Heart left ventricle (tissue), 16 donors: ENCODE measurements at regions not wholly inside any gene's neighbourhood (a gene's known extent, or its start where the extent isn't known, plus 50 kb on each side); places are given as distances from the start of the nearest gene placed in this dataset.

ENCODE experiments used
- ATAC-seq, 4 donors: fragments of 200-7000 bp; cut with Tn5 transposase; one replicate each; pipeline ENCODE4 v1.9.1; 2020 to 2022; ENCODE audit warnings: moderate library complexity in 4 of 4, mild to moderate bottlenecking in 3 of 4, moderate number of reproducible peaks in 1 of 4
- DNase-seq, 5 donors: peaks; one replicate each; pipeline ENCODE4 v3.0.0-alpha.2; 2020
- H3K27ac ChIP-seq, 12 donors: fragments of 200-600 bp; sonication (generic) in 4 of 12; one replicate each; pipeline versions ENCODE4 v1.5.0 to v1.8.0; 2016 to 2022; ENCODE audit warnings: mild to moderate bottlenecking in 2 of 12
- H3K27me3 ChIP-seq, 9 donors: fragments of 200-600 bp; sonication (generic) in 2 of 9; one replicate each; pipeline versions ENCODE4 v1.5.1 to v1.8.0; 2016 to 2022; ENCODE audit warnings: mild to moderate bottlenecking in 3 of 9
- H3K36me3 ChIP-seq, 9 donors: fragments of 200-600 bp; sonication (generic) in 2 of 9; one replicate each; pipeline versions ENCODE4 v1.5.0 to v1.8.0; 2018 to 2022; ENCODE audit warnings: mild to moderate bottlenecking in 2 of 9
- H3K4me1 ChIP-seq, 12 donors: fragments of 200-600 bp; sonication (generic) in 4 of 12; one replicate each; pipeline versions ENCODE4 v1.5.0 to v1.8.0; 2016 to 2022; ENCODE audit warnings: mild to moderate bottlenecking in 3 of 12
- H3K4me3 ChIP-seq, 12 donors: fragments of 200-600 bp; sonication (generic) in 4 of 12; one replicate each; pipeline versions ENCODE4 v1.5.0 to v1.8.0; 2017 to 2022; ENCODE audit warnings: mild to moderate bottlenecking in 9 of 12, moderate library complexity in 4 of 12
- H3K9me3 ChIP-seq, 12 donors: fragments of 200-600 bp; sonication (generic) in 4 of 12; one replicate each; pipeline versions ENCODE4 v1.5.0 to v1.8.0; 2016 to 2022; ENCODE audit warnings: mild to moderate bottlenecking in 1 of 12
- CTCF ChIP-seq, 12 donors: fragments of 200-600 bp; sonication (generic) in 4 of 12; IDR thresholded peaks; one replicate each; pipeline versions ENCODE4 v1.5.0 to v1.8.0; 2018 to 2022; ENCODE audit warnings: antibody characterized with exemption in 12 of 12, mild to moderate bottlenecking in 5 of 12
- POLR2A ChIP-seq, 2 donors: fragments of 450-650 bp; IDR thresholded peaks; one replicate each; pipeline ENCODE4 v1.6.1; 2017; ENCODE audit warnings: antibody characterized with exemption in 2 of 2, mild to moderate bottlenecking in 2 of 2, moderate library complexity in 2 of 2
- WGBS, 4 donors: extraction: QIAGEN DNeasy Blood & Tissue Kit in 2 of 4; methylation state at CpG; one replicate each; pipeline versions ENCODE4 v1.1.5 to v1.1.7; 2013 to 2018; 5-methylcytosine and 5-hydroxymethylcytosine counted together
- intact Hi-C, 10 donors: fragments of 100-400 bp; cut with DNase I; formaldehyde crosslinking; loops; one replicate each; pipeline versions ENCODE4 v1.11.1 to v1.14.2; 2022
- donor health status: ischemic (EF 13 %, LVEDD 7.1; RV severe dilation, severe dysfunction).
- donor health status: healthy with polysubstance abuse.
- donor health status: DM: no; HTN: yes; CAD: no.
- donor health status: DM: no; HTN: no; CAD: no.
- donor health status: ischemic (EF 25% LVEDD 6.9; RV normal size, moderate dysfunction).
- donor health status: ischemic (EF 25% LVEDD 5.7; RV mildly dilated, moderate dysfunction).
- donor health status: healthy.
- donor health status: DM: yes; HTN: yes; CAD: no.
- donor health status: ischemic (EF 35%, LVEDD 5.7; RV mildly dilated, moderate dysfunction).
- donor health status: nonischemic (EF 11% LVEDD 7.7; RV severe dilation, severe dysfunction).
- donor health status: DM: yes; HTN: yes; CAD: no.
- donor health status: PGD.
- donor health status: ischemic (EF 29% LVEDD 5.4; RV normal size, mild dysfunction).
- donor health status: nonischemic (EF 23%, LVEDD 6.1; RV moderate dilation, normal function).

- TF ChIP-seq CTCF (IDR thresholded peaks at IDR 0.05) (no peak), POLR2A (IDR thresholded peaks at IDR 0.05) (no peak)
- Histone ChIP-seq H3K4me1 (peaks cover 0 to 62% (median 28%) of the 10 kb centered on the region in 12 donors), H3K9me3 (no peaks in the 10 kb centered on the region), H3K27me3 (peaks cover 54 to 100% (median 96%) of the 10 kb centered on the region in 9 donors), H3K27ac (no peak overlapping the region), H3K36me3 (no peaks in the 10 kb centered on the region), H3K4me3 (no peak overlapping the region)
- intact Hi-C loops, result no loop called here
- DNase-seq (no peak), ATAC-seq (no peak)
- WGBS, 4 donors, result 14 to 23% (median 17%) methylated on average over 3 of the region's 3 CpGs
Observed at GRCh38 chr15:89404023-89404422, 69.4 kb upstream of the POLG start.

DNA sequence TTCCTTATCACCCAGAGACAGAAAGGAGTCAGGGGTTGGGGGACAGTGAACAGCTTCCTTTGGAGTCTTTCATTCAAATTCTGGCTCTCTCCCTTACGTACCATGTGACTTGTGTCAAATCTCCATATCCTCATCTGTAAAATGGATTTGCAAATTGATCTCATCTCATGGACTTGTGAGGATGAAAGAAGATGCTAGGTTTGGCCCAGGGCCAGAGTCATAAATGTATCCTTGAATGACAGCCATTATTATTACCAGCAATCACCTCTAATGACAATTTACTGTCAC is 67.8 kb upstream of the POLG start:
- no peak overlapping the region for H3K27ac ChIP-seq
- intact Hi-C loops, result no loop called here
- H3K4me1 ChIP-seq, result peaks cover 0 to 48% (median 21%) of the 10 kb centered on the region in 12 donors
- peaks cover 60 to 100% (median 98%) of the 10 kb centered on the region in 9 donors for H3K27me3 ChIP-seq
- no peak overlapping the region for H3K4me3 ChIP-seq
- 7 to 28% (median 13%) methylated on average over 1 of the region's 1 CpG for WGBS, 4 donors
- DNase-seq (no peak), ATAC-seq (no peak)
- H3K36me3 ChIP-seq, result no peaks in the 10 kb centered on the region
- no peak for TF ChIP-seq CTCF (IDR thresholded peaks at IDR 0.05)
- TF ChIP-seq POLR2A (IDR thresholded peaks at IDR 0.05), result no peak
- no peaks in the 10 kb centered on the region for H3K9me3 ChIP-seq

DNA sequence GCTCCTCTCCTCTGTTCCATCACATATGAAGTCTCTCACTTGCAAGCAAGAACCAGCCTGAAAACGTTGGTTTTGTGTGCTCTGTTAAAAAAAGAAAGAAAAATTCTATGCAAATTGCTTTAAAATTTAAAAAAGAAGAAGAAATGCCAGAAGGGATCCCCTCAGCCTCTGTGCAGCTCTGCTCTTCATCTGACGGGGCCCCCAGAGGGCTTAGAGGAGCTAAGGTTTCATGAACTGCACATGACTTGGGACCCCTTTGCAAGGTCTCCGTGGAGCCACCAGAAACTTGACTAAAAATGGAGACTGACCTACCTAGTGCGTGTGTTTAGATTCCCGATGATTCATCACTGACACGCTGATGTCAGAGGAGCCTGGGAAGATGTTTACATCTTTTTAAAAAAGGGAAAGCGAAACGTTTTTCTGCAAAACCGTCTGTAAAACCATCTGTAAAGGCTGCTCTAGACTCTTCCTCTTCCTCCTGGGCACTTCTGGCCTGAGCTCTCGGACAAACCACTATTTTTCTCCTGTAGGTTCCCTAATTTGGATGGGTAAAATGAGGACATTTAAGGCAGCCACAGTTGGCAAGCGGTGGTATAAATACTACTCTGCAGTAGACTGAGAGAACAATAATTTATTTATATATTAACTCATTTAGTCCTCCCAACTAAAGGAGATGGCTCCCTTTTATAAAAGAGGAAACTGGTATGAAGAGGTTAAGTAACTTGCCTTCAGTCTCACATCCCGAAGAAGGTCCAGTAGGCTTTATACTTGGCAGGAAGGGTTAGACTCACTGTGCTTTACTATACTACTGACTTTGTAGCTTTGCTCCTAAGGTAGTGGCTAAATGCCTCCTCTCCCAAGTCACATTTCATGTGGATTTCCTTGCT is 67.2 kb upstream of the POLG start:
- DNase-seq (no peak), ATAC-seq (peak in 1 of 4 donors; percentile 52)
- no peaks in the 10 kb centered on the region for H3K36me3 ChIP-seq
- H3K4me1 ChIP-seq, result peaks cover 0 to 42% (median 18%) of the 10 kb centered on the region in 12 donors
- H3K27ac ChIP-seq, result peak overlapping the region in 2 of 12 donors; percentile 20 to 65
- H3K4me3 ChIP-seq, result no peak overlapping the region
- peaks cover 62 to 100% (median 98%) of the 10 kb centered on the region in 9 donors for H3K27me3 ChIP-seq
- 8 to 12% (median 10%) methylated on average over 12 of the region's 12 CpGs for WGBS, 4 donors
- intact Hi-C loops, result no loop called here
- H3K9me3 ChIP-seq, result no peaks in the 10 kb centered on the region
- TF ChIP-seq POLR2A (IDR thresholded peaks at IDR 0.05) (no peak), CTCF (IDR thresholded peaks at IDR 0.05) (no peak)

- 26 to 42% (median 34%) methylated on average over 7 of the region's 7 CpGs for WGBS, 4 donors
- H3K27me3 ChIP-seq, result peaks cover 58 to 100% (median 92%) of the 10 kb centered on the region in 9 donors
- peak overlapping the region in 1 of 12 donors; percentile 65 for H3K27ac ChIP-seq
- no peak for ATAC-seq
- peaks cover 0 to 33% (median 12%) of the 10 kb centered on the region in 12 donors for H3K4me1 ChIP-seq
- no peaks in the 10 kb centered on the region for H3K36me3 ChIP-seq
- no peaks in the 10 kb centered on the region for H3K9me3 ChIP-seq
- TF ChIP-seq POLR2A (IDR thresholded peaks at IDR 0.05) (no peak), CTCF (IDR thresholded peaks at IDR 0.05) (no peak)
- intact Hi-C loops, result no loop called here
- H3K4me3 ChIP-seq, result no peak overlapping the region
- no peak for DNase-seq
Observed at GRCh38 chr15:89400782-89401545, 66.3 kb upstream of the POLG start.
